Bone marrow (tissue), 2 donors: ENCODE measurements at regions not wholly inside any gene's neighbourhood (a gene's known extent, or its start where the extent isn't known, plus 50 kb on each side); places are given as distances from the start of the nearest gene placed in this dataset.

Source experiments
- DNase-seq, 2 donors: peaks; one replicate each; lab custom pipeline; 2025; lab: John Stamatoyannopoulos, UW

DNA sequence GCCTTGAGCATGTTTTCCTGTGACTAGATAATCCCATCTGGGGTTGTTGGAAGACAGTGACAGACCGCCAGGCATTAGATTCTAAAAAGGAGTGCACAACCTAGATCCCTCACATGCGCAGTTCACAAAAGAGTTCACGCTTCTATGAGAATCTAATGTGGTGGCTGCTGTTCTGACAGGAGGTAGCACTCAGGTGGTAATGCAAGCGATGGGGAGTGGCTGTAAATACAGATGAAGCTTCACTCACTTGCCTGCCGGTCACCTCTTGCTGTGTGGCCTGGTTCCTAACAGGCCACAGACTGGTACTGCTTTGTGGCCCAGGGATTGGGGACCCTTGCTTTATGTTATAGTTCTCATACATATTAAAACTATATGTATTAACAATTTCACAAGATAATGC is 81.9 kb upstream of the TMLHE start:
- DNase-seq: no peak

DNA sequence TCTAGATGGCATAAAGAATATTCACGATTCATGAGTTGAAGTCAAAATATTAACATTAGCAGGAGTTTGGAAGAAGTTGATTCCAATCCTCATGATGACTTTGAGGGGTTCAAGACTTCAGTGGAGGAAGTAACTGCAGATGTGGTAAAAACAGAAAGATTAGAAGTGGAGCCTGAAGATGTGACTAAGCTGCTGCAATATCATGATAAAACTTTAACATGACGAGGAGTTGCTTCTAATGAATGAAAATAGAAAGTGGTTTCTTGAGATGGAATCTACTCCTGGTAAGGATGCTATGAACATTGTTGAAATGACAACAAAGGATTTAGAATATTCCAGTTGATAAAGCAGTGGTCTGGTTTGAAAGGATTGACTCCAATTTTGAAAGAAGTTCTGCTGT is 70.1 kb upstream of the TMLHE start:
- DNase-seq: no peak

DNA sequence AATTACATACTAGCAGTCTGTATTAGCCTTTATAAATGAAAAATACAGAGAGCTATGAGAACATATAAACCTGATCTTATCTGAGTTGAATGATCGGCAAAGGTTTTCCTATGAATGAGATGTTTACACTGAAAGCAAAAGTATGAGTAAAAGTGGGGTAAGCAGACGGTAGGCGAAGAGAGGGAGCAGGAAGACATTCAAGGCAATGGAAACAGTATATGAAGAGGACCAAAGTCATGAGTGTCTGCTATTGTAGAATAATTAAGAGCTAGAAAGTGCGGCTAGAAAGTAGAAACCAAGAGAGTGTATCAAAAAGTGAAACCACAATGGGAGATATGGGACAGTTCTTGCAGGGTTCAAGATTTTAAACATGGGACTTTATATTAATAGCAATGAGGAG is 67.0 kb upstream of the TMLHE start:
- DNase-seq: no peak

DNA sequence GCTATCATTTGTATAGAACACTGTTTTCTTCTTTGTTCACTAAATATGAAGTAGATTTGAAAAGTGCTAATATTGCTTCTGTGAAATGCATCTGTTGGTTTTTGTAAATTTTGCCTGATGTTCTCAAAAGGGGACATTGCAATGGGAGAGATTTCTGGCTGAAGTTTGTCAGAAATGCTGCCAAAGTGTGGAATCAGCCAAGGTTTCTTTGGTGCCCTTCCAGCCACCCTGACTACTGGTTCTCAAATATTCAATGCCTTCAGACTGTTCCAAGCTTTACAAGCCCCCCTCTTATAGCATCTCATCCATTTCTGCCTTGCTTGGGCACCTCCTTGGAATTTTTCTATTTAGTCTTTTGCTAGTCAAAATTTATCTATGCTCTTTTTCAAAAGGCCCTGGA is 60.6 kb upstream of the TMLHE start:
- no peak for DNase-seq

DNA sequence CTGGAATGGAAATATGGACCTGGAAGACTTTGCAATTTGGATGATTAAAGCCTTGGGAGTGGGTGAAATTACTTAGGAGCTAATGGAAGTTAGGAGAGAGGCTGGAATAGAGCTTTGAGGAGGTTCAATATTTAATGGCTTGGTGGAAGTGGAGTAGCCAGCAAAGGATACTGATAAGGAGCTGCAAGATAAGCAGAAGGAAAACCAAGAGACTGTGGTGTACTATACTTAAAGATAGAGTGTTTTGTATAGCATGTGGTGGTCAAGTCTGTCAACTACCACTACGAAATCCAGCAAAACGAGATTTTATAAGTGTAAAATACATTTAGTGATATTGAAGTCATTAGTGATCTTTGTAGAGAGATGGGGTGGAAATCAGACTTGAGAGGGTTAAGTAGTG is 54.0 kb upstream of the TMLHE start:
- DNase-seq: no peak
